GM19463 (cell line): ENCODE measurements at regions not wholly inside any gene's neighbourhood (a gene's known extent, or its start where the extent isn't known, plus 50 kb on each side); places are given as distances from the start of the nearest gene placed in this dataset.
"Not testable (repeated sequence)": the region's sequence is repeated elsewhere in the genome, so short reads cannot be mapped to it uniquely, and the experiment has no call there.

Experiments used
- ATAC-seq: cut with Tn5 transposase; IDR thresholded peaks from one replicate; pipeline ENCODE4 v1.9.1; 2021; ENCODE audit warnings: mild to moderate bottlenecking, moderate library complexity; ENCODE audit not compliant: unreplicated experiment

DNA sequence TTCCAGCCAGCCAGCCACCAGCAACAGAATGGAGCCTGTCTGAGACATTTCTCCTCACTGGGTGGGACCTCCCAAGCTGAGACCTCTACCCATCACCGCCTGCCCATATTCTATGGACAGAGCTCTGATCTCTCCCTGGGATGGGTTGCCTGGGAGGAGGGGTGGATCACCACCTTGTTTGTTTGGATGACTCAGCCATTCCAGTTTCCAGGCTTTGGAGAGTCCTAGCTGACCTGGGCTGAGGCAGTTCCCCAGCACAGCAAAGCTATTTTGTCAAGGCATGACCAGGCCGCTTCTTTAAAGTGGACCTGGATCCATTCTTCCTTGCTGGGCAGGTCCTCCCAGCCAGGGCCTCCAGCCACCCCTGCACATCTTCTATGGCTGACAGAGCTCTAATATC is 982.3 kb downstream of the DNAJB9 start:
- ATAC-seq = no peak

DNA sequence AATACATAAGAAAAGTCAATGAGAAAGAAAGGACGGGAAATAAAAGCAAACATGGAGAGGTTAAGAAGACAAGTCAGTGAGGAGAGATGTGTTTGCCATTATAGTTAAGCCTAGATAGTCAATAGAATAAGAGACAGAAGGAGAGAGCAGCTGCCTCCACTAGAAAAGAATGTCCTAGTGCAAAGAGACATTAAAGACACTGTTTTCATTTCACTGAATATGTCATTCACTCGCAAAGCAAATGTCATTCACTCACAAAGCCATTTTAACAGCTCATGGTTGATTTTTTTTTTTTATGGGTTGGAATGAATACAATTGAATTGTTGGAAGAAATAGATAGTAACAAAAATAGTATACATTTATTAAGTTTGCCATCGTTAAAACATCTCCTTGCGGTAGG is 1007.6 kb downstream of the DNAJB9 start:
- ATAC-seq = no peak

GRCh38 chr7:109579901-109580300 is 1010.2 kb downstream of the DNAJB9 start:
- ATAC-seq = no peak

DNA sequence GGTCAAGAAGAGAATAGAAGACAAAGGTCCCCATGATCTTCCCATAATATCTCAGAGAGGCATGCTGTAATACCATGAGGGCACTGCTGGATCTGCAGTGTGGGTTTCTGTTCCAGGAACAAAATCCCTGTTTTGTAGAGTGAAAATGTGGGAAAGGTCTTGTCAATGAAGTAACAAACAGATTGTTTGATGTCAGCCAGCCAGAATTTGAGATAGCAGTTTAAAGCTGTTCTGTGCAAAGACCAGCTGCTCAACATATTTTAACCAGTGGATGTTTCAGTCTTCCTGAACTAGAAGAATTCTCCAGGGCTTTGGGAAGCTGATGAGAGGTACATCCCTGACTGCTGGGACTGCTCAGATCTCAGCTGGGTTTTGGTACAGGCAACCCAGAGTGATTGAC is 1012.5 kb downstream of the DNAJB9 start:
- no peak for ATAC-seq

DNA sequence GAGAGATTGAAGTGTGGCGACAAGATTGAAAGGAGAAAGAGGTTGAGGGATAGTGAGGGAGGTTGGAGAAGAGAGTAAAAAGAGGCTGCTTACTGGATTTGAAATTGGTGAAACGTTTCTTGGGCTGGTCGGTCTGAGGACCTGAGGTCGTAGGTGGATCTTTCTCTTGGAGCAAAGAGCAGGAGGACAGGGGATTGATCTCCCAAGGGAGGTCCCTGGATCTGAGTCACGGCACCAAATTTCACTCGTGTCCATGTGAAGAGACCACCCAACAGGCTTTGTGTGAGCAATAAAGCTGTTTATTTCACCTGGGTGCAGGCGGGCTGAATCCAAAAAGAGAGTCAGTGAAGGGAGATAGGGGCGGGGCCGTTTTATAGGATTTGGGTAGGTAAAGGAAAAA is 1027.3 kb downstream of the DNAJB9 start:
- ATAC-seq = not testable (repeated sequence)

- ATAC-seq = no peak
Measured at GRCh38 chr7:109611656-109612055, 1042.0 kb downstream of the DNAJB9 start.

- no peak for ATAC-seq
Measured at GRCh38 chr7:109616551-109617069, 1046.9 kb downstream of the DNAJB9 start.

GRCh38 chr7:109622320-109622719 is 1052.6 kb downstream of the DNAJB9 start:
- no peak for ATAC-seq

DNA sequence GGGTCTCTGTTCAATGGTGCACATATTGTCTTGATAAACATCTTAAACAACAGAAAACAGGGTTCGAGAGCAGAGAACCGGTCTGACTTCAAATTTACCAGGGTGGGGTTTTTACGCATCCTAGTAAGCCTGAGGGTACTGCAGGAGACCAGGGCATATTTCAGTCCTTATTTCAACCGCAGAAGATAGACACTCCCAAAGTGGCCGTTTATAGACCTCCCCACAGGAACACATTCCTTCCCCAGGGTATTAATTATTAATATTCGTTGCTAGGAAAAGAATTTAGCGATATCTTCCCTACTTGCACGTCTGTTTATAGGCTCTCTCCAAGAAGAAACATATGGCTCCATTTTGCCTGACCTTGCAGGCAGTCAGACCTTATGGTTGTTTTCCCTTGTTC is 1063.2 kb downstream of the DNAJB9 start:
- not testable (repeated sequence) for ATAC-seq

DNA sequence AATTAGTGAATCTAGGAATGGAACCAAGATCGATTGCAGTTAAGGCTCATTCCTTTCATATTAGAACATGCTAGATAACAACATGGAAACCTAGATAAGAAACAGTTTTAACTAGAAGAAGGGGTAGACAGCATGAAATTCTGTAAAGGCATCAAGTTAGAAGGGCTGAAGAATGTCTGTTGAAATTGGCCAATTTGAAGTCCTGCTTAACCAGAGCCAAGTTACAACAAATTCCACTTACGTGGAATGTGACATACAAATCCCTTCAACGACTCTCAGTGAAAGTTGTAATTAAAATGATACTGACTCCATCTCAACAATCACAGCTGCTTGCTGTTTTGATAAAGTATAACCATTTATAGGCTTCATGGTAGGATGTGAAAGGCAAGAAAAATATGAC is 1065.7 kb downstream of the DNAJB9 start:
- ATAC-seq = no peak

- no peak for ATAC-seq
Measured at GRCh38 chr7:109637428-109637990, 1067.8 kb downstream of the DNAJB9 start.

DNA sequence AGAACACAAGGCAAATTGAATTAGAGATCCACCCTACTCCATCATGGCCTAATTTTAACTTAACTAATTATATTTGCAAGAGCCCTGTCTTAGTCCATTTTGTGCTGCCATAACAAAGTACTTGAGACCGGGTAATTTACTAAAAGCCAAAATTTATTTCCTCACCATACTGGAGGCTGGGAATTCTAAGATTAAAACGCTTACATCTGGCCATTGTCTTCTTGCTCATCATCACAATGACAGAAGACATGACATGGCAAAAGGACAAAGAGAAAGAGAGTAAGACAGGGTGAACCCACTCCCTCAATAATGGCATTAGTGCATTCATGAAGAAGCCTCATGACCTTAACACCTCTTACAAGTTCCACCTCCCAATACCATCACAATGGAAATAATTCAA is 1068.6 kb downstream of the DNAJB9 start:
- no peak for ATAC-seq

- no peak for ATAC-seq
Measured at GRCh38 chr7:109639561-109639960, 1069.9 kb downstream of the DNAJB9 start.

GRCh38 chr7:109641445-109641844 is 1071.8 kb downstream of the DNAJB9 start:
- ATAC-seq = no peak

DNA sequence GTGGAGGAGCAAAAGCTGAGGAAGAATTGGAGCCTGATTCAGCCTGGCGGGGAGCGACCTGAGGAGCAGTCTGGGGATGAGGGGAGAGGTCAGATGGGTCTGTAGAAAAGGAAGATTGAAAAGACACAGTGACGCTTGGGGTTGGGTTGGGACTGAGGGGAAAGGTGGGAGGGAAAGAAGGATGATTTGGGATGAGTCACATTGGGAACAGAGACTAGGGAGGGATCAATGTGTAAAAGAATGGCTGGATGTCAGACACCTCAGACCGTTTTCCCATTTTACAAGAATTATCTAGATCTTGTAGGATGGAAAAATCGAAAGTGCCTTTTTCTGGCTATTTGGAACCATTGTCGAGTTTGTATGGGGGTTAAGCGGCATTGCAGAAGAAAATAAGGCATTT is 1076.5 kb downstream of the DNAJB9 start:
- ATAC-seq = no peak

DNA sequence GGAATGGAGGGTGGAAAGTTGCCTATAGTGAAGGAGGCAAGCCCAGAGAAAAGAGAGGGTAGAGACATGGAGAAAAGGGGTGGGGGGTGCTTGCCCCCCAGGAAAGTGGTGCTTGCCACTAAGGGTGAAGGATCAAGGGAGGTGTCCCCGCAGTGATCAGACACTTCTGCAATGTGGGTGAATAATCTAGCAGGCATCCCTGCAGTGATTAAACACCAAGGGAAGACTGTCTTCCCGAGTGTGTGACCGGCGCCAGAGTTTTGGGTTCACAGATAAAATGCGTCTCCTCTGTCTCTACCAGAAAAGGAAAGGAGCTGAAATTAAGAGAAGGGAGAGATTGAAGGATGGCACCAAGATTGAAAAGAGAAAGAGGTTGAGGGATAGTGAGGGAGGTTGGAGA is 1076.9 kb downstream of the DNAJB9 start:
- ATAC-seq = not testable (repeated sequence)

DNA sequence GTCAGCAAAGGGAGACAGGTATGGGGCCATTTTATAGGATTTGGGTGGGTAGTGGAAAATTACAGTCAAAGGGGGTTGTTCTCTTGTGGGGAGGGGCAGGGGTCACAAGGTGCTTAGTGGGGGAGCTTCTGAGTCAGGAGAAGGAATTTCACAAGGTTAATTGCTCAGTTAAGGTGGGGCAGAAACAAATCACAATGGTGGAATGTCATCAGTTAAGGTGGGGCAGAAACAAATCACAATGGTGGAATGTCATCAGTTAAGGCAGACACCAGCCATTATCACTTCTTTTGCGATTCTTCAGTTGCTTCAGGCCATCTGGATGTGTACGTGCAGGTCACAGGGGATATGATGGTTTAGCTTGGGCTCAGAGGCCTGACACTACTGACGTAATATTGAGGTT is 1077.6 kb downstream of the DNAJB9 start:
- not testable (repeated sequence) for ATAC-seq

GRCh38 chr7:109659261-109659660 is 1089.6 kb downstream of the DNAJB9 start:
- ATAC-seq = no peak

- no peak for ATAC-seq
Measured at GRCh38 chr7:109660401-109660800, 1090.7 kb downstream of the DNAJB9 start.

DNA sequence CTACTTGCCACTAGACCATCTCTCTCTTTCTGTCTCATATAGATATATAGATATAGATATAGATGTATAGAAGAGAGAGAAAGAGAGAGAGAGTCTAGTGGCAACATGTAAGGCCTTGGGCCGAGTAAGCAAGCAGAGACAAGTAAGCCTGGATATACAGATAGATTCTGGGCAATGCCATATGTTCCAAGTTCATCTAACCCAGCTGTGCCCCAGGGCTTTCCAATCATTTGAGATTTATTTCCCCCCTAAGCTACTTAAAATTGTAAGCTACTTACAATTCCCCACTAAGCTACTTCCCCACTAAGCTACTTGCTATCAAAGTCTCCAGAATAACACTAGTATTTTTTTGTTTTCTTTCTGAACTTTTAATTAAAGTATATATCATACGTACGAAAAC is 1094.1 kb downstream of the DNAJB9 start:
- ATAC-seq = no peak

DNA sequence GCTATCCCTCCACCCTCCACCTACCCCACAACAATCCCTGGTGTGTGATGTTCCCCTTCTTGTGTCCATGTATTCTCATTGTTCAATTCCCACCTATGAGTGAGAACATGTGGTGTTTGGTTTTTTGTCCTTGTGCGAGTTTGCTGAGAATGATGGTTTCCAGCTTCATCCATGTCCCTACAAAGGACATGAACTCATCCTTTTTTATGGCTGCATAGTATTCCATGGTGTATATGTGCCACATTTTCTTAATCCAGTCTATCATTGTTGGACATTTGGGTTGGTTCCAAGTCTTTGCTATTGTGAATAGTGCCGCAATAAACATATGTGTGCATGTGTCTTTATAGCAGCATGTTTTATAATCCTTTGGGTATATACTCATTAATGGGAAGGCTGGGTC is 1117.6 kb downstream of the DNAJB9 start:
- not testable (repeated sequence) for ATAC-seq

DNA sequence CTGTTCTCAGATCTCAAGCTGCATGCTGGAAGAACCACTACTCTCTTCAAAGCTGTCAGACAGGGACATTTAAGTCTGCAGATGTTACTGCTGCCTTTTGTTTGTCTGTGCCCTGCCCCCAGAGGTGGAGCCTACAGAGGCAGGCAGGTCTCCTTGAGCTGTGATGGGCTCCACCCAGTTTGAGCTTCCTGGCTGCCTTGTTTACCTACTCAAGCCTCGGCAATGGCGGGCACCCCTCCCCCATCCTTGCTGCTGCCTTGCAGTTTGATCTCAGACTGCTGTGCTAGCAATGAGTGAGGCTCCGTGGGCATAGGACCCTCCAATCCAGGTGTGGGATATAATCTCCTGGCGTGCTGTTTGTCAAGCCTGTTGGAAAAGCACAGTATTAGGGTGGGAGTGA is 1122.9 kb downstream of the DNAJB9 start:
- not testable (repeated sequence) for ATAC-seq
